Upper lobe of left lung (tissue), 6 donors: ENCODE measurements at regions not wholly inside any gene's neighbourhood (a gene's known extent, or its start where the extent isn't known, plus 50 kb on each side); places are given as distances from the start of the nearest gene placed in this dataset.
"Not testable (repeated sequence)": the region's sequence is repeated elsewhere in the genome, so short reads cannot be mapped to it uniquely, and the experiment has no call there.

Source experiments
- ATAC-seq, 2 donors: fragments of 200-7000 bp; cut with Tn5 transposase; one replicate each; pipeline ENCODE4 v1.9.1; 2022; ENCODE audit warnings: mild to moderate bottlenecking in 2 of 2, moderate library complexity in 2 of 2; ENCODE audit not compliant: low FRiP score in 2 of 2
- DNase-seq, 2 donors: peaks; one replicate each; pipeline ENCODE4 v3.0.0-alpha.2; 2019 to 2020
- H3K27ac ChIP-seq, 4 donors: fragments of 200-600 bp; sonication (generic); one replicate each; pipeline ENCODE4 v1.5.1; 2016 to 2019
- H3K27me3 ChIP-seq, 4 donors: fragments of 200-600 bp; sonication (generic); one replicate each; pipeline ENCODE4 v1.5.1; 2017 to 2019
- H3K36me3 ChIP-seq, 4 donors: fragments of 200-600 bp; sonication (generic); one replicate each; pipeline ENCODE4 v1.5.1; 2016 to 2019
- H3K4me1 ChIP-seq, 4 donors: fragments of 200-600 bp; sonication (generic); one replicate each; pipeline ENCODE4 v1.5.1; 2018 to 2019
- H3K4me3 ChIP-seq, 4 donors: fragments of 200-600 bp; sonication (generic); one replicate each; pipeline ENCODE4 v1.5.1; 2017 to 2019; ENCODE audit warnings: mild to moderate bottlenecking in 2 of 4, moderate library complexity in 1 of 4
- H3K9me3 ChIP-seq, 4 donors: fragments of 200-600 bp; sonication (generic); one replicate each; pipeline ENCODE4 v1.5.1; 2018 to 2019
- CTCF ChIP-seq, 6 experiments: fragments of 450-650 bp in 4 of 6; fragments of 200-600 bp in 2 of 6; sonication (generic) in 2 of 6; IDR thresholded peaks; one replicate each; pipeline ENCODE4 v1.5.1; 2016 to 2019; ENCODE audit warnings: antibody characterized with exemption in 6 of 6
- EP300 ChIP-seq, 4 donors: sonication (generic); formaldehyde crosslinking; IDR thresholded peaks; one replicate each; pipeline ENCODE4 v1.5.1; 2017; ENCODE audit warnings: antibody characterized with exemption in 4 of 4, control low read depth in 2 of 4
- POLR2A ChIP-seq, 4 donors: fragments of 450-650 bp; IDR thresholded peaks; one replicate each; pipeline ENCODE4 v1.5.1; 2016 to 2017; ENCODE audit warnings: antibody characterized with exemption in 4 of 4, mild to moderate bottlenecking in 2 of 4
- POLR2AphosphoS5 ChIP-seq, 2 donors: sonication (generic); formaldehyde crosslinking; IDR thresholded peaks; one replicate each; pipeline ENCODE4 v1.5.1; 2017; ENCODE audit warnings: antibody characterized with exemption in 2 of 2
- WGBS, 2 donors: methylation state at CpG; one replicate each; pipeline ENCODE4 v1.1.5; 2017 to 2018; 5-methylcytosine and 5-hydroxymethylcytosine counted together
- donor health status: DM: no; HTN: no; CAD: no; lungs with moderate emphysema.
- donor health status: DM: no; HTN: yes; CAD: no; lungs with severe emphysema.

- TF ChIP-seq POLR2AphosphoS5 (IDR thresholded peaks at IDR 0.05) (no peak), POLR2A (IDR thresholded peaks at IDR 0.05) (no peak), CTCF (IDR thresholded peaks at IDR 0.05) (no peak)
- no peak overlapping the region for H3K27ac ChIP-seq
- no peaks in the 10 kb centered on the region for H3K9me3 ChIP-seq
- H3K36me3 ChIP-seq: no peaks in the 10 kb centered on the region
- H3K4me1 ChIP-seq: no peaks in the 10 kb centered on the region
- H3K27me3 ChIP-seq: no peaks in the 10 kb centered on the region
- ATAC-seq (no peak), DNase-seq (no peak)
- 4 to 5% methylated on average over 1 of the region's 1 CpG for WGBS, 2 donors
- no peak overlapping the region for H3K4me3 ChIP-seq
These were observed 242.5 kb downstream of the RPIA start for GRCh38 chr2:88933980-88934379.

GRCh38 chr2:88941178-88941577 lies 249.7 kb downstream of the RPIA start:
- not testable (repeated sequence) for ATAC-seq, DNase-seq

GRCh38 chr2:88942798-88943197 lies 251.3 kb downstream of the RPIA start:
- no peak overlapping the region for H3K27ac ChIP-seq
- H3K36me3 ChIP-seq: no peaks in the 10 kb centered on the region
- no peaks in the 10 kb centered on the region for H3K27me3 ChIP-seq
- ATAC-seq (no peak), DNase-seq (no peak)
- no peaks in the 10 kb centered on the region for H3K4me1 ChIP-seq
- TF ChIP-seq POLR2AphosphoS5 (IDR thresholded peaks at IDR 0.05): no peak
- no peak for TF ChIP-seq POLR2A (IDR thresholded peaks at IDR 0.05)
- TF ChIP-seq CTCF (IDR thresholded peaks at IDR 0.05): no peak
- TF ChIP-seq EP300 (IDR thresholded peaks at IDR 0.05): no peak
- 83 to 86% methylated on average over 2 of the region's 2 CpGs for WGBS, 2 donors
- no peaks in the 10 kb centered on the region for H3K9me3 ChIP-seq
- no peak overlapping the region for H3K4me3 ChIP-seq

More at GRCh38 chr2:88941178-88941577, 249.7 kb downstream of the RPIA start:
- not testable (repeated sequence) for H3K4me3 ChIP-seq, H3K27me3 ChIP-seq, H3K4me1 ChIP-seq, H3K27ac ChIP-seq, H3K9me3 ChIP-seq, H3K36me3 ChIP-seq
- peak in 1 of 6 experiments; percentile 21 for TF ChIP-seq CTCF (IDR thresholded peaks at IDR 0.05)
- whole genome bisulfite sequencing, 2 donors: 53 to 54% methylated on average over 2 of the region's 2 CpGs

- Histone ChIP-seq H3K36me3 (no peaks in the 10 kb centered on the region), H3K9me3 (no peaks in the 10 kb centered on the region), H3K27ac (no peak overlapping the region), H3K27me3 (no peaks in the 10 kb centered on the region), H3K4me3 (no peak overlapping the region), H3K4me1 (no peaks in the 10 kb centered on the region)
- ATAC-seq: no peak
- TF ChIP-seq EP300 (IDR thresholded peaks at IDR 0.05) (no peak), POLR2A (IDR thresholded peaks at IDR 0.05) (no peak), POLR2AphosphoS5 (IDR thresholded peaks at IDR 0.05) (no peak)
- DNase-seq: no peak
These were observed 257.9 kb downstream of the RPIA start for GRCh38 chr2:88949336-88949735.

DNA sequence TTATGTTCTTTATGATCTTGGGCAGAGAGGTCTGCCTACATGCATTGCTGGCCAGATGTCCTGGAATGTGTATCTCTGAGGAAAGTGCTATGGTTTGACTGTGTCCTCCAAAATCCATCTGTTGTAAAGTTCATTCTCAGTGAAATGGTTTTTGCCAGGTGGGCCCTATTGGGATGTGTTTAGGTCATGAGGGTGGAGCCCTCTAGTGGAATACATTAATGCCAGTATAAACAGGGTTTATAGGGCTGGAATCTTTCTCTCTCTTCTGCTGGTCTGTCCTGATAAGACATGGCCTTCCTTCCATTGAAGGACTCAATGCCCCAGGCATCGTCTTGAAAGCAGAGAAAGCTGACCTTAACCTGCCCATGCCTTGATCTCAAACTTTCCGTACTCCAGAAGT lies 258.5 kb downstream of the RPIA start:
- ATAC-seq: no peak
- Histone ChIP-seq H3K36me3 (no peaks in the 10 kb centered on the region), H3K27me3 (no peaks in the 10 kb centered on the region), H3K9me3 (no peaks in the 10 kb centered on the region), H3K4me3 (no peak overlapping the region), H3K27ac (no peak overlapping the region), H3K4me1 (no peaks in the 10 kb centered on the region)
- no peak for DNase-seq
- WGBS, 2 donors: 68 to 71% methylated on average over 2 of the region's 2 CpGs
- TF ChIP-seq POLR2A (IDR thresholded peaks at IDR 0.05): no peak
- no peak for TF ChIP-seq EP300 (IDR thresholded peaks at IDR 0.05)
- TF ChIP-seq CTCF (IDR thresholded peaks at IDR 0.05): no peak
- TF ChIP-seq POLR2AphosphoS5 (IDR thresholded peaks at IDR 0.05): no peak
